ENCODE measurements at regions not wholly inside any gene's neighbourhood (a gene's known extent, or its start where the extent isn't known, plus 50 kb on each side); places are given as distances from the start of the nearest gene placed in this dataset.

- TF ChIP-seq CHD7 (IDR thresholded peaks at IDR 0.05; ENCODE audit: insufficient replicate concordance, low read length): no peak
- no peak for TF ChIP-seq TEAD4 (IDR thresholded peaks at IDR 0.05; ENCODE audit: low read depth, low read length)
- no peak for TF ChIP-seq NRF1 (IDR thresholded peaks at IDR 0.05; ENCODE audit: low read depth, low read length)
- no peak for TF ChIP-seq CHD1 (IDR thresholded peaks at IDR 0.05; ENCODE audit: low read depth, low read length)
- no peak for TF ChIP-seq CREB1 (IDR thresholded peaks at IDR 0.05)
- no peak for TF ChIP-seq E2F6 (IDR thresholded peaks at IDR 0.05)
- TF ChIP-seq TBP (IDR thresholded peaks at IDR 0.05; ENCODE audit: low read depth, low read length): no peak
- no peak for TF ChIP-seq KDM4A (IDR thresholded peaks at IDR 0.05; ENCODE audit: low read depth, low read length, severe bottlenecking)
Measured at GRCh38 chr6:169883316-169883715, 131.9 kb downstream of the ERMARD start (continued).

All from H1 (cell line).